Activated T-cell treated with anti-CD3 and anti-CD28 coated beads, Interleukin-2, amount 50 U/mL, for 4 hours (primary cell): ENCODE measurements at regions not wholly inside any gene's neighbourhood (a gene's known extent, or its start where the extent isn't known, plus 50 kb on each side); places are given as distances from the start of the nearest gene placed in this dataset.

Source experiments
- ATAC-seq, 2 donors: fragments of 200-7000 bp; cut with Tn5 transposase; one replicate each; pipeline ENCODE4 v1.10.0; 2021
- DNase-seq: peaks from one replicate; pipeline ENCODE4 v3.0.0-alpha.2; 2020
- H3K27me3 Mint-ChIP-seq: one replicate; pipeline ENCODE4 v1.8.0; 2021; ENCODE audit warnings: low read depth, mixed read lengths
- H3K36me3 Mint-ChIP-seq: one replicate; pipeline ENCODE4 v1.8.0; 2022; ENCODE audit warnings: mixed read lengths; ENCODE audit not compliant: insufficient read depth
- H3K4me1 Mint-ChIP-seq: one replicate; pipeline ENCODE4 v1.8.0; 2021; ENCODE audit warnings: low read depth, mixed read lengths
- H3K4me3 Mint-ChIP-seq: one replicate; pipeline ENCODE4 v1.8.0; 2021; ENCODE audit warnings: mild to moderate bottlenecking, moderate library complexity, mixed read lengths
- H3K9me3 Mint-ChIP-seq: one replicate; pipeline ENCODE4 v1.8.0; 2021; ENCODE audit warnings: mixed read lengths

GRCh38 chr11:71115770-71116692 lies 136.3 kb downstream of the SHANK2 start:
- ATAC-seq (no peak), DNase-seq (no peak)
- peaks cover 17% of the 10 kb centered on the region for H3K27me3 Mint-ChIP-seq
- no peak overlapping the region for H3K4me3 Mint-ChIP-seq
- no peaks in the 10 kb centered on the region for H3K36me3 Mint-ChIP-seq
- no peaks in the 10 kb centered on the region for H3K9me3 Mint-ChIP-seq
- no peaks in the 10 kb centered on the region for H3K4me1 Mint-ChIP-seq

- H3K36me3 Mint-ChIP-seq: no peaks in the 10 kb centered on the region
- no peak for ATAC-seq
- no peak overlapping the region for H3K4me3 Mint-ChIP-seq
- peaks cover 12% of the 10 kb centered on the region for H3K27me3 Mint-ChIP-seq
- DNase-seq: no peak
- no peaks in the 10 kb centered on the region for H3K4me1 Mint-ChIP-seq
- no peaks in the 10 kb centered on the region for H3K9me3 Mint-ChIP-seq
Measured at GRCh38 chr11:71114124-71114851, 138.1 kb downstream of the SHANK2 start.

DNA sequence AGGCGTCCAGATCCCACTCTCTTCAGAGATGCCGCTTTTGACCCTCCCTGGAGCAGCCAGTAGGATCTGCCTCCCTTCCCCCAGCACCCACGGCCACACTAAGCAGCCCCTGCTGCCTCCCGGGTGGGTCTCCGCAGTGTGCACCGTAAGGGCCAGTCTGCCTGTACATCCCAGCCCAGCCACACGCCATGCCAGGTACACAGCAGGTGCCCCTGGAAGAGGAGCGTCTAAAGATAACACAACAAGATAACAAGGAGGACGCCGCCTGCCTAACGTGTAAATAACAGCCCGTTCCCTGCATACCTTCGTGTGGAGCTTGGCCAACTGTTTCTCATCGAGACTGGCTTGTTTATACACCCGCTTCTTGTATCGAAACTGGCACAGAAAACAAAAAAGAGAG lies 139.4 kb downstream of the SHANK2 start:
- Mint-ChIP-seq H3K4me3 (no peak overlapping the region), H3K36me3 (no peaks in the 10 kb centered on the region), H3K9me3 (no peaks in the 10 kb centered on the region), H3K4me1 (no peaks in the 10 kb centered on the region), H3K27me3 (peaks cover 12% of the 10 kb centered on the region)
- ATAC-seq (no peak), DNase-seq (no peak)

DNA sequence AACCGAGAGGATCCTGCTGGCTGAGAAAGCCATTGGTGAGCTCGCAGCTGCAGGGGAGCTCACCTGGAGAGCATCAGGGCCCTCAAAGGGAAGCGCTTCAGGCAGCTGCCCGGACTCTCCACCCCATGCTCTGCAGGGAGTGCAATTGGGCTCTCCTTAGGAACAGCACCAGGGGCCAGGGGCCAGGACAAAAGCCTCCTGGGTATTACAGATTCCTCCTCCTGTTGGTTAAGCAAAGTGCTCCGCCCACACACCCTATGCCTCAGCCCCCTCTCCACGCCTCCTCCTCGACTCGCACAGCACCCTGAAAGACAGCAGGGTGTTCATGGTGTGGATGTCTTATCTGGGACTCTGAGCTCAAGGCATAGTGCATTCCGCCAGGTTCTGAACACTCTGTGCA lies 139.9 kb downstream of the SHANK2 start:
- H3K27me3 Mint-ChIP-seq: peaks cover 12% of the 10 kb centered on the region
- no peak overlapping the region for H3K4me3 Mint-ChIP-seq
- no peaks in the 10 kb centered on the region for H3K9me3 Mint-ChIP-seq
- no peaks in the 10 kb centered on the region for H3K36me3 Mint-ChIP-seq
- DNase-seq (no peak), ATAC-seq (no peak)
- H3K4me1 Mint-ChIP-seq: no peaks in the 10 kb centered on the region

GRCh38 chr11:71109586-71109985 lies 142.8 kb downstream of the SHANK2 start:
- Mint-ChIP-seq H3K36me3 (no peaks in the 10 kb centered on the region), H3K27me3 (peaks cover 12% of the 10 kb centered on the region), H3K4me3 (no peak overlapping the region), H3K4me1 (no peaks in the 10 kb centered on the region), H3K9me3 (no peaks in the 10 kb centered on the region)
- DNase-seq (no peak), ATAC-seq (no peak)

DNA sequence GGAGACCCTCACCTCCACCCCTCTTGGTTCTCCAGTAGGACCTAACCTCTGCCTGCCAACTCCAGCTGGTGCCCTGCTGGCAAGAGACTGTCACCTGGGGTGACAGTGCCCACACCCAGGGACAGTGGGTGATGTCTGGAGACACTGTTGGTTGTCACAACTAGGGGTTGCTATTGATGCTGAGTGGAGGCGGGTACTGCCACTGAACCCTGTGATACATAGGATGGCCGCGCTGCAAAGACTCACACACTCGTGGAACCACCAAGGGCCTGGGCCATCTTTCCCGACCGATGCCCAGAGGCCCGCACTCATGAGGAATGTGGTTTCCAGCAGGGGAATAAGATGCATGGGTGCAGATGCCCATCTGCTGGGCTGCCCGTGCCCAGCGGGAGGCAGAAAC lies 143.2 kb downstream of the SHANK2 start:
- H3K27me3 Mint-ChIP-seq: peaks cover 10% of the 10 kb centered on the region
- no peak overlapping the region for H3K4me3 Mint-ChIP-seq
- DNase-seq (no peak), ATAC-seq (no peak)
- H3K36me3 Mint-ChIP-seq: no peaks in the 10 kb centered on the region
- H3K9me3 Mint-ChIP-seq: no peaks in the 10 kb centered on the region
- no peaks in the 10 kb centered on the region for H3K4me1 Mint-ChIP-seq

- no peak for DNase-seq
- Mint-ChIP-seq H3K9me3 (no peaks in the 10 kb centered on the region), H3K4me1 (no peaks in the 10 kb centered on the region), H3K4me3 (no peak overlapping the region), H3K36me3 (no peaks in the 10 kb centered on the region), H3K27me3 (peaks cover 7% of the 10 kb centered on the region)
- no peak for ATAC-seq
Measured at GRCh38 chr11:71108013-71108865, 144.1 kb downstream of the SHANK2 start.

DNA sequence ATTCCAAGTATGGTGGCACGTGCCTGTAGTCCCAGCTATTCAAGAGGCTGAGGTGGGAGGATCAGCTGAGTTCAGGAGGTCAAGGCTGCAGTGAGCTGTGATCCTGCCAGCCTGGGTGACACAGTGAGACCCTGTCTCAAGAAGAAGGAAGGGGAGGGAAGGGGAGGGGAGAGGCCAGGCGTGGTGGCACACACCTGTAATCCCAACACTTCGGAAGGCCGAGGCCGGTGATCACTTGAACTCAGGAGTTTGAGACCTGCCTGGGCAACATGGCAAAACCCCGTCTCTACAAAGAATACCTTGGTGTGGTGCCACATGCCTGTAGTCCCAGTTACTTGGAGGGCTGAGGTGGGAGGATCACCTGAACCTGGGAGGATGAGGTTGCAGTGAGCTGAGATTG lies 145.7 kb downstream of the SHANK2 start:
- ATAC-seq (no peak), DNase-seq (no peak)
- H3K27me3 Mint-ChIP-seq: no peaks in the 10 kb centered on the region
- H3K4me3 Mint-ChIP-seq: no peak overlapping the region
- H3K36me3 Mint-ChIP-seq: no peaks in the 10 kb centered on the region
- no peaks in the 10 kb centered on the region for H3K9me3 Mint-ChIP-seq
- H3K4me1 Mint-ChIP-seq: no peaks in the 10 kb centered on the region

GRCh38 chr11:71103266-71103665 lies 149.1 kb downstream of the SHANK2 start:
- no peak overlapping the region for H3K4me3 Mint-ChIP-seq
- no peaks in the 10 kb centered on the region for H3K36me3 Mint-ChIP-seq
- H3K27me3 Mint-ChIP-seq: peaks cover 2% of the 10 kb centered on the region
- no peaks in the 10 kb centered on the region for H3K4me1 Mint-ChIP-seq
- DNase-seq (no peak), ATAC-seq (no peak)
- H3K9me3 Mint-ChIP-seq: no peaks in the 10 kb centered on the region

- Mint-ChIP-seq H3K4me3 (no peak overlapping the region), H3K36me3 (no peaks in the 10 kb centered on the region), H3K4me1 (no peaks in the 10 kb centered on the region), H3K9me3 (no peaks in the 10 kb centered on the region), H3K27me3 (peaks cover 2% of the 10 kb centered on the region)
- ATAC-seq (no peak), DNase-seq (no peak)
Measured at GRCh38 chr11:71102251-71102995, 150.0 kb downstream of the SHANK2 start.

DNA sequence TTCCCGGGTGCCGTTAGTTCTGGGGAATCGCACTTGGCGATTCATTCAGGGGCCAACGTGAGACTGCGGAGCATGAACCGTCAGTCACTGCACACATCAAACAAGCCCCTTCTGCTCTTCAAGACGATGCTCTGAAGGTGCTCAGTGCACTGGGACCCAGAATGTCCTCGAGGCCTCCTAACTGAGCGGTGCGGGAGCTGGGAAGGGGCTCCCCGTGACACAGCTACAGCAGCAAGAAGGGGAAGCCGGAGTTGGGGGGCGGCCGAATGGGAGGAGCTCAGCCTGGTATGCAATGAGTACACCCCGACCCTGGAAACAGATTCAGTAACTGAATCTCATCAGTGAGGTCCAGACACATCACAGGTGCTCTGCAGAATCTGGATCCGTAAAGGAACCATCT lies 150.8 kb downstream of the SHANK2 start:
- DNase-seq (no peak), ATAC-seq (no peak)
- H3K27me3 Mint-ChIP-seq: peaks cover 2% of the 10 kb centered on the region
- H3K9me3 Mint-ChIP-seq: no peaks in the 10 kb centered on the region
- H3K36me3 Mint-ChIP-seq: no peaks in the 10 kb centered on the region
- no peak overlapping the region for H3K4me3 Mint-ChIP-seq
- no peaks in the 10 kb centered on the region for H3K4me1 Mint-ChIP-seq

DNA sequence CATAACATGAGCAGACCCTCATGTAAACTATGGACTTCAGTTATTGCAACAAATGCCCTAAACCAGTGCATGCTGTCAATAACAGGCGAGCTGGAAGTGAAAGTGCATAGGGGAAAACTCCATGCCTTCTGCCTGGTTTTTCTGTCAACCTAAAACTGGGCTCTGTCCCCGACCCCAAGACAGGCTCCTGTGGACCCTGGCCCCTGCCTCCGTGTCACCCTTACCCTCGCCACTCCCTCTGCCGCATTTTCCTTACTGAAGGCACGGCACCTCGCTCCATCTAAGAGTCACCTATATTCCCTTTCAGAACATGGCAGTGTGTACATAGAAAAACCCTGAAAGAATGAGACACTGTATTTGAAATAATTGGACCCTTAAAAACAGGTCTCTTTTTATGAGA lies 151.3 kb downstream of the SHANK2 start:
- ATAC-seq (no peak), DNase-seq (no peak)
- Mint-ChIP-seq H3K27me3 (peaks cover 2% of the 10 kb centered on the region), H3K4me1 (no peaks in the 10 kb centered on the region), H3K4me3 (no peak overlapping the region), H3K36me3 (no peaks in the 10 kb centered on the region), H3K9me3 (no peaks in the 10 kb centered on the region)

DNA sequence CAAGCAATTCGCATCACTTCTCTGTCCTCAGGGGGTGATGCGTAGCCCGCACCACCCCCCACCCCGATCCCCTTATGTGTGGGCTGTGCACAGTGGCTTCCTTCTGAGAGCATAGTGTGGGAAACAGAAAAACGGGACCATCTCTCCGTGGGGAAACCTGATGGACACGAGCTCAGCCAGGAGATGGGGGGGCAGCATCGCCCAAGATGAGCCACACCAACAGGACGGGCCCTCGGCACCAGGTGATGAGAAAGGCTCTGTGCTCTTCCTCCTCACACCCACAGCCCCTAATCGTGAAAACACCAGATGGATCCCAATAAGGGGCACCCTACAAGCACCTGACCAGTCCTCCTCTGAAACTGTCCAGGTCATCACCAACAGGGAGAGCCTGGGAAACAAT lies 153.6 kb downstream of the SHANK2 start:
- no peak for ATAC-seq
- Mint-ChIP-seq H3K9me3 (no peaks in the 10 kb centered on the region), H3K4me1 (no peaks in the 10 kb centered on the region)

More for the DNA sequence above, 153.6 kb downstream of the SHANK2 start:
- DNase-seq: no peak
- Mint-ChIP-seq H3K4me3 (no peak overlapping the region), H3K27me3 (peaks cover 2% of the 10 kb centered on the region), H3K36me3 (no peaks in the 10 kb centered on the region)
